ENCODE measurements at regions not wholly inside any gene's neighbourhood (a gene's known extent, or its start where the extent isn't known, plus 50 kb on each side); places are given as distances from the start of the nearest gene placed in this dataset.

- 20% methylated on average over 4 of the region's 4 CpGs for WGBS (ENCODE audit: low lambda C conversion rate)
- H3F3A ChIP-seq (replicated peaks; ENCODE audit: insufficient read depth), result no peaks in the 10 kb centered on the region
- ChIA-PET POLR2A (no interaction called here), CTCF (no interaction called here)
- no peak for DNase-seq
- H3K9me3 ChIP-seq, result no peaks in the 10 kb centered on the region
- H3K36me3 ChIP-seq (replicated peaks in 1 of 2; ENCODE audit: control insufficient read depth in 1 of 2, insufficient read depth in 2 of 2, low read length in 1 of 2), result no peaks in the 10 kb centered on the region
- TF ChIP-seq ELF1 (IDR thresholded peaks at IDR 0.05), result no peak
- no peak for TF ChIP-seq CHD2 (IDR thresholded peaks at IDR 0.05; ENCODE audit: low read length, partially characterized antibody)
- TF ChIP-seq JUND (IDR thresholded peaks at IDR 0.05), result no peak
- TF ChIP-seq NFIC (IDR thresholded peaks at IDR 0.05; ENCODE audit: borderline replicate concordance), result no peak
- no peak for TF ChIP-seq YY1 (IDR thresholded peaks at IDR 0.05; ENCODE audit: low read depth)
- TF ChIP-seq, protein P1, sequence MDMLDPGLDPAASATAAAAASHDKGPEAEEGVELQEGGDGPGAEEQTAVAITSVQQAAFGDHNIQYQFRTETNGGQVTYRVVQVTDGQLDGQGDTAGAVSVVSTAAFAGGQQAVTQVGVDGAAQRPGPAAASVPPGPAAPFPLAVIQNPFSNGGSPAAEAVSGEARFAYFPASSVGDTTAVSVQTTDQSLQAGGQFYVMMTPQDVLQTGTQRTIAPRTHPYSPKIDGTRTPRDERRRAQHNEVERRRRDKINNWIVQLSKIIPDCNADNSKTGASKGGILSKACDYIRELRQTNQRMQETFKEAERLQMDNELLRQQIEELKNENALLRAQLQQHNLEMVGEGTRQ (IDR thresholded peaks at IDR 0.05; ENCODE audit: borderline replicate concordance, low read depth, low read length), result no peak
- peaks cover 0 to 2% of the 10 kb centered on the region in 2 experiments; a peak in 1 of 4 replicates for H3K4me1 ChIP-seq (ENCODE audit: control insufficient read depth in 1 of 2, insufficient read depth in 2 of 2, low read depth in 1 of 2, low read length in 1 of 2)
- no peak overlapping the region for H2AFZ ChIP-seq (ENCODE audit: low read depth)
- H3K9ac ChIP-seq, result no peak overlapping the region
- H3K79me2 ChIP-seq (ENCODE audit: insufficient read depth), result no peaks in the 10 kb centered on the region
- no peak overlapping the region for H3K4me3 ChIP-seq (ENCODE audit: low read depth in 2 of 2, low read length in 1 of 2)
- H4K20me1 ChIP-seq (ENCODE audit: insufficient read depth), result no peaks in the 10 kb centered on the region
- no peaks in the 10 kb centered on the region for H3K9me2 ChIP-seq
- no peak overlapping the region for H3K4me2 ChIP-seq
- no peak overlapping the region for H3K27ac ChIP-seq (ENCODE audit: low read depth in 2 of 2, low read length in 1 of 2)
- no peaks in the 10 kb centered on the region for H3K27me3 ChIP-seq (ENCODE audit: insufficient read depth)
These were observed 460.1 kb downstream of the RPS6KC1 start for GRCh38 chr1:213511173-213511572.

DNA sequence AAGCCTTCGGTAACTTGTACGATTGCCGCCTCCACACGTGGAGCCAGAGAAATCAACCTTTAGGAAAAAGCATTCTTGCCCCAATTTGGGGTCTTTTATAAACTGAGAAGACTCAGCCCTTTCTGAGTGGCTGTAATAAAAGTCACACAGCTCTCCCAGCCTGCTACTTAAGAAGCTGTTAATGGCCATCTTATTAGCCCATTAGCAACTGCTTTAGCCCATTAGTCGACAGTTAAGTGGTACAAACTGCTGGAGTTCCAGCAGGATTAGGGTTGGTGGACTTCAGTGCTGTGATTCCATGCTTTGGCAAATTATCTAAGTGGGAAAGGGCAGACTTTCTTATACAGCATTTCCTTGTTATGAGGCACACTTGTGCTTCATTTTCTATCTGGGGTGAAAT is 461.3 kb downstream of the RPS6KC1 start:
- no peak overlapping the region for H3K4me3 ChIP-seq (ENCODE audit: low read depth in 2 of 2, low read length in 1 of 2)
- H3K4me1 ChIP-seq (ENCODE audit: control insufficient read depth in 1 of 2, insufficient read depth in 2 of 2, low read depth in 1 of 2, low read length in 1 of 2), result peaks cover 0 to 2% of the 10 kb centered on the region in 2 experiments; a peak in 1 of 4 replicates
- TF ChIP-seq FOXJ3 (CRISPR knock-in tag; IDR thresholded peaks at IDR 0.05) (no peak), NFIC (IDR thresholded peaks at IDR 0.05; ENCODE audit: borderline replicate concordance) (no peak), IRF3 (IDR thresholded peaks at IDR 0.05; ENCODE audit: low read depth, low read length) (no peak), MEF2A (IDR thresholded peaks at IDR 0.05; ENCODE audit: borderline replicate concordance, low read depth) (no peak), TEAD4 (IDR thresholded peaks at IDR 0.05; ENCODE audit: borderline replicate concordance, insufficient read depth) (no peak), ELF1 (IDR thresholded peaks at IDR 0.05) (no peak), POLR2AphosphoS5 (IDR thresholded peaks at IDR 0.05; ENCODE audit: low read depth, low read length) (no peak), FOXM1 (IDR thresholded peaks at IDR 0.05; ENCODE audit: low read depth) (no peak), TCF12 (IDR thresholded peaks at IDR 0.05) (no peak), RFX5 (IDR thresholded peaks at IDR 0.05; ENCODE audit: low read length) (no peak), SIN3A (IDR thresholded peaks at IDR 0.05; ENCODE audit: borderline replicate concordance, low read depth, low read length) (no peak), RXRA (IDR thresholded peaks at IDR 0.05; ENCODE audit: borderline replicate concordance, low read depth) (no peak), PBX3 (IDR thresholded peaks at IDR 0.05) (no peak), GABPA (IDR thresholded peaks at IDR 0.05; ENCODE audit: low read depth) (no peak), YY1 (IDR thresholded peaks at IDR 0.05; ENCODE audit: low read depth) (no peak)
- TF ChIP-seq, protein P2, sequence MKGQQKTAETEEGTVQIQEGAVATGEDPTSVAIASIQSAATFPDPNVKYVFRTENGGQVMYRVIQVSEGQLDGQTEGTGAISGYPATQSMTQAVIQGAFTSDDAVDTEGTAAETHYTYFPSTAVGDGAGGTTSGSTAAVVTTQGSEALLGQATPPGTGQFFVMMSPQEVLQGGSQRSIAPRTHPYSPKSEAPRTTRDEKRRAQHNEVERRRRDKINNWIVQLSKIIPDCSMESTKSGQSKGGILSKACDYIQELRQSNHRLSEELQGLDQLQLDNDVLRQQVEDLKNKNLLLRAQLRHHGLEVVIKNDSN (IDR thresholded peaks at IDR 0.05; ENCODE audit: borderline replicate concordance, low read depth), result no peak
- TF ChIP-seq, protein P3, sequence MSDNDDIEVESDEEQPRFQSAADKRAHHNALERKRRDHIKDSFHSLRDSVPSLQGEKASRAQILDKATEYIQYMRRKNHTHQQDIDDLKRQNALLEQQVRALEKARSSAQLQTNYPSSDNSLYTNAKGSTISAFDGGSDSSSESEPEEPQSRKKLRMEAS (IDR thresholded peaks at IDR 0.05; ENCODE audit: low read depth), result no peak
- H3K36me3 ChIP-seq (replicated peaks in 1 of 2; ENCODE audit: control insufficient read depth in 1 of 2, insufficient read depth in 2 of 2, low read length in 1 of 2), result no peaks in the 10 kb centered on the region
- no peaks in the 10 kb centered on the region for H4K20me1 ChIP-seq (ENCODE audit: insufficient read depth)
- no peaks in the 10 kb centered on the region for H3K27me3 ChIP-seq (ENCODE audit: insufficient read depth)
- no peak overlapping the region for H2AFZ ChIP-seq (ENCODE audit: low read depth)
- H3K27ac ChIP-seq (ENCODE audit: low read depth in 2 of 2, low read length in 1 of 2), result no peak overlapping the region
- H3K79me2 ChIP-seq (ENCODE audit: insufficient read depth), result no peaks in the 10 kb centered on the region
- H3K9me2 ChIP-seq, result no peaks in the 10 kb centered on the region
- H3F3A ChIP-seq (replicated peaks; ENCODE audit: insufficient read depth), result no peaks in the 10 kb centered on the region
- H3K4me2 ChIP-seq, result no peak overlapping the region
- WGBS (ENCODE audit: low lambda C conversion rate), result 56% methylated on average over 5 of the region's 5 CpGs
- CTCF ChIA-PET, result no interaction called here
- H3K9ac ChIP-seq, result no peak overlapping the region
- DNase-seq, result no peak
- H3K9me3 ChIP-seq, result no peaks in the 10 kb centered on the region
- POLR2A ChIA-PET, result no interaction called here

All from SK-N-SH (cell line).